Retinal pigment epithelial cell (primary cell): ENCODE measurements at regions not wholly inside any gene's neighbourhood (a gene's known extent, or its start where the extent isn't known, plus 50 kb on each side); places are given as distances from the start of the nearest gene placed in this dataset.

ENCODE experiments used
- DNase-seq: peaks from one replicate; pipeline ENCODE4 v3.0.0-alpha.2; 2010; ENCODE audit warnings: low read depth
- H3K4me3 ChIP-seq: 2 replicates; pipeline ENCODE4 v1.5.1; 2011; ENCODE audit warnings: mild to moderate bottlenecking, low read length, control low read depth, moderate library complexity
- TF ChIP-seq, protein P1 (sequence below): conservative IDR thresholded peaks from 2 replicates; pipeline ENCODE4 v1.5.1; 2011; ENCODE audit warnings: low read depth, low read length, control low read depth, inconsistent platforms

DNA sequence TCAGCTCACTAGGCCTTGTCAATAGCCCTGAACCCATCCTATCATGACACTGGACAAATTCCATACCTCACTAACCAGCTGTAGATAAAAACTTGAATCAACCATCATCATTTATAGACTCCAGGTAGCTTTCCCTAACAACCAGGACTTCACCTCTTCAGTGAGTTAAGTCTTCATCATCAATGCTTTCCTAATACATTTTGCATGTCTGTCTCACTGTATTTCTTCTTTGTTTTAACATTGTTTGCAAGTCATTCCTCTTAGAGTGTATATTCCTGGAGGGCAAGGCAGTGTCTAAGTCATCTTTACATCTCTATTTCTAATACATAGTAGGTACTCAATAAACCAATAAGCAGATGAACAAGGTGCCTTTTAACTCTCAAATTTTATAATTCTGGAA lies 123.4 kb upstream of the RFC3 start:
- DNase-seq: no peak
- TF ChIP-seq, protein P1, sequence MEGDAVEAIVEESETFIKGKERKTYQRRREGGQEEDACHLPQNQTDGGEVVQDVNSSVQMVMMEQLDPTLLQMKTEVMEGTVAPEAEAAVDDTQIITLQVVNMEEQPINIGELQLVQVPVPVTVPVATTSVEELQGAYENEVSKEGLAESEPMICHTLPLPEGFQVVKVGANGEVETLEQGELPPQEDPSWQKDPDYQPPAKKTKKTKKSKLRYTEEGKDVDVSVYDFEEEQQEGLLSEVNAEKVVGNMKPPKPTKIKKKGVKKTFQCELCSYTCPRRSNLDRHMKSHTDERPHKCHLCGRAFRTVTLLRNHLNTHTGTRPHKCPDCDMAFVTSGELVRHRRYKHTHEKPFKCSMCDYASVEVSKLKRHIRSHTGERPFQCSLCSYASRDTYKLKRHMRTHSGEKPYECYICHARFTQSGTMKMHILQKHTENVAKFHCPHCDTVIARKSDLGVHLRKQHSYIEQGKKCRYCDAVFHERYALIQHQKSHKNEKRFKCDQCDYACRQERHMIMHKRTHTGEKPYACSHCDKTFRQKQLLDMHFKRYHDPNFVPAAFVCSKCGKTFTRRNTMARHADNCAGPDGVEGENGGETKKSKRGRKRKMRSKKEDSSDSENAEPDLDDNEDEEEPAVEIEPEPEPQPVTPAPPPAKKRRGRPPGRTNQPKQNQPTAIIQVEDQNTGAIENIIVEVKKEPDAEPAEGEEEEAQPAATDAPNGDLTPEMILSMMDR: no peak
- no peak overlapping the region for H3K4me3 ChIP-seq

DNA sequence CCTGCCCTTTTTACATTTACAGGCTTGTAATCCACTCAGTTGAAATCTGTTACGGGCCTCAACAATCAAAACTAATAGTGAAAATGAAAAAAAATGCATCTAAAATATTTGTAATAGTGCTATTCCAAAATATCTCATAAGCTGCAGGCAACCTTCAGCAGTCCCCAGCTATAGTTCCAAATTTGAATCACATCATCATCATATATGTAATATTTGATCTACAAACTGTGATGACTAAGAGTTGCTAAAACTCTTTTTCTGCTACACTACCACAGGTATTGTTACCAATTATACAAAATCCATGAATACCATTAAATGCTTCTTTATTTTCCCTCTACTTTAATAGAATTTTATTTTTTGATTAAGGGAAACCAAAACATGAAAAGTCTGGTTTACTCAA lies 121.4 kb upstream of the RFC3 start:
- no peak overlapping the region for H3K4me3 ChIP-seq
- TF ChIP-seq, protein P1: no peak
- no peak for DNase-seq

DNA sequence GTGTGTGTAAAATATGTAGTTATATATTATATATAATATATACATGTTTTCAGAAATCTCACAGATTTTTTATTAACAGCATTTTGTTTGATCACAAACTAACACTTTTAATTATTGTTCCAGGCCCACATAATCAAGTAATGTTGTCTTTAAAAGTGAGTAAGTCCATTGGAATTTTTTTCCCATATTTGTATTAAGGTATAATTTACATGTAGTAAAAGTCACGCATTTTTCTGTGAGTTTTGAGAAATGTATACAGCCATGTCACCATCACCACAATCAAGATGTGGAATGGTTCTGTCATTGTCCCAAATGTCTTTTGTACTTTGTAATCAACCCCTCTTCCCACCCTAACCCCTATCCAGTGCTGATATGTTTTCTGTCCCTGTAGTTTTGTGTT lies 120.0 kb upstream of the RFC3 start:
- no peak overlapping the region for H3K4me3 ChIP-seq
- DNase-seq: no peak
- TF ChIP-seq, protein P1: no peak

DNA sequence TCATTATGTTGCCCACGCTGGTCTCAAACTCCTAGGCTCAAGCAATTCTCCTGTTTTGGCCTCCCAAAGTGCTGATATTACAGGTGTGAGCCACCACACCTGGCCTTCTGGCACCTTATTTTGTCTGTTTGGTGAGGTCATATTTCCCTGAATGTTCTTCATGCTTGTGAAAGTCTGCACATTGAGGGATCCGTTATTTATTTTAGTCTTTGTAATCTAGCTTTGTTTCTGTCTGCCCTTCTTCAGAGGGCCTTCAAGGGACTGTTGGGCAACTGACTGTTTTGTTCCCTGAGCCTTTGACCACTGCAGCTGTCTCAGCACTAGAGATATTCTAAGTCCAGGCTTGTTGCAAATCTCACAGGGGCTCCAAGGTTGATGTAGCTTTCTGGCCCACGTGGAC lies 110.5 kb upstream of the RFC3 start:
- DNase-seq: no peak
- no peak overlapping the region for H3K4me3 ChIP-seq
- TF ChIP-seq, protein P1: no peak

DNA sequence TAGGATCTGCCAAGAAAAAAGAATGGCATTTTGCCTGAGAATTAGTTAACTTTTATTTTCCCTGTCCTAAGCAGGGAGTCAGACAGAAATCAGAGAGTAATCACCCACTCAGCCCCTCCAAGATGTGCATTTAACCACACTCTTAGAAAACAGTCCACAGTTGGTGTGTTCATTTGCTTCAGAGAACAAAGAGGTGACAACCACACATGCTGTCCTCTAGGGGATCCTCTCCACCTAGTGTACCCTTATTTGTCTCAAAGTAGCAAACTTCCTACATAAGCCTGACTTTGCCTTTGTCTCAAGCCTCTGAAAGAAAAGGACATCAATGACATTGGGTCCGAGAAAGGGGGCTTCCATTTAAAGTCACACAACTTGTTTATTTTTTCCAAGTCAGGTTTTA lies 107.0 kb upstream of the RFC3 start:
- TF ChIP-seq, protein P1: no peak
- H3K4me3 ChIP-seq: no peak overlapping the region
- no peak for DNase-seq

DNA sequence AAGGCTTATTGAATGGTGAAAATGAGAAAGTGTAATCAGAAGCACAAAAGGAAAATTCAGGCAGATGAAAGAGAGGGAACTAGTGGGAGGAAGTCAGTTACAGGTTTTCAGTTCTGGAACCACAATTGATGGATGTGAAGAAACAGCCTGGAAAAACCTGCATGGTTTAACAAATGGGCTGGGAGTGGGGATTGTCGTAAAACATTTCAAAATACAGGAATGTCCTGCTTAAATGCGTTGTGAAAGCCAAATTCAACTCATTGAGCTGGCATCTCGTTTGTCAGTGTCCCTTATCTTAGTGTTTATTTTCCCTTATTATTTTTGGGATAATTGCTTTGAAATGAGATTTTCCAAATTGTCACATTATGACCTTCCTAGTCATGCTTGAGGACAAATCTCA lies 106.5 kb upstream of the RFC3 start:
- H3K4me3 ChIP-seq: no peak overlapping the region
- DNase-seq: no peak
- TF ChIP-seq, protein P1: no peak

DNA sequence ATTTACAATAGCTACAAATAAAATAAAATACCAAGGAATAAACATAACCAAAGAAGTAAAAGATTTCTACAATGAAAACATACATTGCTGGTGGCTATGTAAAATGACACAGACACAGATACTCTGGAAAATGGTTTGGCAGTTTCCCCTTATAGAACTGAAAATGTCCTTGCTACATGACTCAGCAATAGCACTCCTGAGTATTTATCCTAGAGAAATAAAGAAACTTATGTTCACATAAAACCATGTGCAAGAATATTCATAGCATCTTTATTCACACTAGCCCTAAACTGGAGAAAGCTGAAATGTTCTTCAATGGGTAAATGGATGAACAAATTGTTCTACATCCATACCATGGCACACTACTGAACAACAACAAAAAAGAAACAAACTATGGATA lies 100.2 kb upstream of the RFC3 start:
- TF ChIP-seq, protein P1: no peak
- DNase-seq: no peak

More for the DNA sequence above, 100.2 kb upstream of the RFC3 start:
- no peak overlapping the region for H3K4me3 ChIP-seq
